ENCODE measurements at regions not wholly inside any gene's neighbourhood (a gene's known extent, or its start where the extent isn't known, plus 50 kb on each side); places are given as distances from the start of the nearest gene placed in this dataset.

DNA sequence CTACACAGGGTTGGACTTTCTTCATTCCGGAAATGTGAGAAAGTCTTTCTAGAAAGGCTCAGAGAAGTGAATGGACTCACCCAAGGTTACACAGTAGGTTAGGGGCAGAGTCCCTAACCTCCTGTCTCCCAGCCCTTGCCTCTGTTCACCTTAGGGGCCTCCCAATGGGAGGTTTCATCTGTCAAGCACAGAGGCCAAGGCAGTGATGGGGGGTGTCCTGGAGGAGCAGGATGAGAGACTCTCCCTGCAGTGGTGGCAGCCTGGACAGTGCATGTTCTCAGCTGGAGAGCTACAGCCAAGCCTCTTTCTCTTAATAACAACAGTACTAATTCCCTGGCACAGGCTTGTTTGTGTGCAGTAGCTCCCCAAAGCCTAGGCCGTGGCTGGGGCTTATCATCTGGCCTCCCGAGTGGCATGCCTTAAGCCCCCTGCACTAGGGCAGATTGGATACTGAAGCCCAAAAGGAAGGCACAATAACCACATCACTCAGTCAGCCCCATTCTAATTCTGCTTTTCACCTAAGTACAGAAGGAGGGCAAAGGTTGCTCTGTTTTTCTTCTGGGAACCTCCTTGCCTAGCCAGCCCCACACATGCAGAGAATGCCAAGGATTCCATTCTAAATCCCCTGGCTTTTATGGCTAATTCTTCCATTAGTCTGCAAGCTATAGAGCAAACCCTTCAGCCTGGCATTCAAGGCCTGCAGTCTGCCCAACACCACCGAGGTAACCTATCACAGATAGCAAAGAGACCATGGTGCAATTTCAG lies 50.2 kb upstream of the XPA start:
- no peak for ATAC-seq
- H3K4me1 ChIP-seq: peaks cover 0 to 5% (median 0%) of the 10 kb centered on the region in 3 donors
- 29 to 48% methylated on average over 3 to 4 of the region's 4 CpGs for WGBS, 2 donors (ENCODE audit: low coverage in 1 of 2)
- no peaks in the 10 kb centered on the region for H3K36me3 ChIP-seq
- peaks cover 0 to 8% (median 0%) of the 10 kb centered on the region in 3 donors for H3K9me3 ChIP-seq
- H3K4me3 ChIP-seq: no peak overlapping the region
- TF ChIP-seq POLR2A (IDR thresholded peaks at IDR 0.05) (no peak), POLR2AphosphoS5 (IDR thresholded peaks at IDR 0.05) (no peak)
- H3K27ac ChIP-seq: peak overlapping the region in 2 of 4 donors; percentile 33 to 75
- H3K27me3 ChIP-seq: no peaks in the 10 kb centered on the region

DNA sequence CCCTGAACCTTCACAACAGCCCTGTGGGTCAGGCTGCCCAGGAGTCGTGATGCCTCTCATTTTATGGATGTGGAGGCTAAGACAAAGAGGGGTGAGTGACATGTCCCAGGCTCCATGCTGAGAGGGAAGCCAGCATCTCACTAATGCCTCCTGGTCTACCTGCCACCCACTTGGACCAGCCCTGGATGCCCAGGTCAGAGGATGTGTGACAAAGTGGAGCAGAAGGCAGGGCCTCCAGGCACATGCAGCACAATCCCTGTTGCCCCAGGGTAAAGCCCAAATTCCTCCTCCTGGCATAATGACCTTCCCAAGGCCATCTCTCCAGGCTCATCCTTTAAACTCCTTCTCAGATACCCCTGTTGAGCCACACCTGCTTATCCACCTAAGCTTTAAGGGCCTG lies 51.4 kb upstream of the XPA start:
- TF ChIP-seq POLR2AphosphoS5 (IDR thresholded peaks at IDR 0.05) (no peak), EP300 (IDR thresholded peaks at IDR 0.05) (no peak), POLR2A (IDR thresholded peaks at IDR 0.05) (no peak)
- TF ChIP-seq, protein P1, sequence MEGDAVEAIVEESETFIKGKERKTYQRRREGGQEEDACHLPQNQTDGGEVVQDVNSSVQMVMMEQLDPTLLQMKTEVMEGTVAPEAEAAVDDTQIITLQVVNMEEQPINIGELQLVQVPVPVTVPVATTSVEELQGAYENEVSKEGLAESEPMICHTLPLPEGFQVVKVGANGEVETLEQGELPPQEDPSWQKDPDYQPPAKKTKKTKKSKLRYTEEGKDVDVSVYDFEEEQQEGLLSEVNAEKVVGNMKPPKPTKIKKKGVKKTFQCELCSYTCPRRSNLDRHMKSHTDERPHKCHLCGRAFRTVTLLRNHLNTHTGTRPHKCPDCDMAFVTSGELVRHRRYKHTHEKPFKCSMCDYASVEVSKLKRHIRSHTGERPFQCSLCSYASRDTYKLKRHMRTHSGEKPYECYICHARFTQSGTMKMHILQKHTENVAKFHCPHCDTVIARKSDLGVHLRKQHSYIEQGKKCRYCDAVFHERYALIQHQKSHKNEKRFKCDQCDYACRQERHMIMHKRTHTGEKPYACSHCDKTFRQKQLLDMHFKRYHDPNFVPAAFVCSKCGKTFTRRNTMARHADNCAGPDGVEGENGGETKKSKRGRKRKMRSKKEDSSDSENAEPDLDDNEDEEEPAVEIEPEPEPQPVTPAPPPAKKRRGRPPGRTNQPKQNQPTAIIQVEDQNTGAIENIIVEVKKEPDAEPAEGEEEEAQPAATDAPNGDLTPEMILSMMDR (IDR thresholded peaks at IDR 0.05): no peak
- H3K27ac ChIP-seq: no peak overlapping the region
- no peaks in the 10 kb centered on the region for H3K9me3 ChIP-seq
- 60% methylated on average over 1 of the region's 1 CpG; no CpG with 5 or more reads in 1 of the 2 donors for WGBS, 2 donors (ENCODE audit: low coverage in 1 of 2)
- no peaks in the 10 kb centered on the region for H3K27me3 ChIP-seq
- ATAC-seq: no peak
- H3K4me1 ChIP-seq: peaks cover 0 to 5% (median 0%) of the 10 kb centered on the region in 3 donors
- no peaks in the 10 kb centered on the region for H3K36me3 ChIP-seq
- no peak overlapping the region for H3K4me3 ChIP-seq

DNA sequence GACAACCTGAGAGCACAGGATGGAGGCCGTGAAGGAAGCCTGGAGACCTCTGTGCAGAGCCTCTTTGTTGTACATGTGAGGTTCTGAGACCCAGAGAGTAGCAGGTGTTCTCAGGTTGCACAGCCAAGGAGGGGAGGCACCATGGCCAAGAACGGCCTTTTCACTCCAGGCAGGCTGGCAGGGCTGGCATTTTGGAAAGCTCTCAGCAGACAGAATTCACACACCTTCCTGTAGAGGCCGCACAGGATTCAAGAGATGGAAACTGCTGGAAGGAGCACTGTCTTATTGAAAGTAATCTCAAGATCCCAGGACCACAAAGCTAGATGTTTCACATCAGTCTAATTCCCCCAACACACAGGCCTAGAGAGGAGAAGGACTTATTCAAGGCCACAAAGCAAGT lies 52.8 kb upstream of the XPA start:
- Histone ChIP-seq H3K27ac (no peak overlapping the region), H3K4me1 (peaks cover 0 to 5% (median 0%) of the 10 kb centered on the region in 3 donors), H3K27me3 (no peaks in the 10 kb centered on the region), H3K9me3 (peaks cover 0 to 3% (median 0%) of the 10 kb centered on the region in 3 donors), H3K36me3 (no peaks in the 10 kb centered on the region), H3K4me3 (no peak overlapping the region)
- 100% methylated on average over 1 of the region's 3 CpGs; no CpG with 5 or more reads in 1 of the 2 donors for WGBS, 2 donors (ENCODE audit: low coverage in 1 of 2)
- TF ChIP-seq POLR2A (IDR thresholded peaks at IDR 0.05) (no peak), EP300 (IDR thresholded peaks at IDR 0.05) (no peak), POLR2AphosphoS5 (IDR thresholded peaks at IDR 0.05) (no peak)
- no peak for ATAC-seq

DNA sequence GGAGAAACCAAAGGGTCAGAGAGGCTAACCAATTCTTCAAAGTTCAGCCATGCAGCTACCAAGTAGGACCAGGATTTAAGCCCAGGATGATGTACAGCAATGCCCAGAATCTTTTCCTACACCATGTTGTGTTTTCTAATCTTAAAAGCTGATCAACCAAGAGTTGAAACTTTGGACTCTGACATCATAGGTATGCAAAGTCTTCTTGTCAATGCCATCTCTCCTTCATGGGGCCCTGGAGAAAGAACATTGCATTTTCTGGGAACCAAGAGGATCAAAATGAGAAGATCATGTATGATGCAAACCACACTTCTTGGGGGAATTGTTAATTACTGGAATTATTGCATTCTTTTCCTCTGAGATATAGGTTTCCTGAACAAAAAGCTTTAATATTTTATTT lies 54.4 kb upstream of the XPA start:
- no peak for TF ChIP-seq EP300 (IDR thresholded peaks at IDR 0.05)
- TF ChIP-seq POLR2AphosphoS5 (IDR thresholded peaks at IDR 0.05): no peak
- TF ChIP-seq POLR2A (IDR thresholded peaks at IDR 0.05): no peak
- TF ChIP-seq, protein P1 (IDR thresholded peaks at IDR 0.05): no peak
- Histone ChIP-seq H3K4me3 (no peak overlapping the region), H3K27me3 (no peaks in the 10 kb centered on the region), H3K27ac (no peak overlapping the region), H3K36me3 (no peaks in the 10 kb centered on the region), H3K9me3 (peaks cover 0 to 3% (median 0%) of the 10 kb centered on the region in 3 donors), H3K4me1 (peaks cover 0 to 5% (median 0%) of the 10 kb centered on the region in 3 donors)
- ATAC-seq: no peak

DNA sequence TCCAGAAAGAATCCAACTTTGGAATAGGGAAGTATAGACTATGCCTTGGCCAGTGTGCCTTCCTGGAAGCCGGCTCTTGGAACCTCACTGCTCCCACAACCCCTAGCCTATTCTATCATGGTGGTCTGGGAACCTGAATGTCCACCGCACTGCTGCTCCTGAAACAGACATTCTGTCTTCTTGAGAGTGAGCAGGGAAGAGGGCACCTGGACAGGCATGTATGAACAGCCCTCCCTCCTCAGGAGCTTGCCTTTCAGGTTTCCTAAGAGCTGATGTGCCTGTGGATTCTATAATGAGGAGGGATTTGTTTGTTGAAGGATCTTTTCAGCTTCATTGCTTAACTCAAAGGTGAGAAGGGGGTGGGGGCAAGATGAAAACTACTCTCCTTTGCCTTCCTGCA lies 55.1 kb upstream of the XPA start:
- Histone ChIP-seq H3K27ac (no peak overlapping the region), H3K9me3 (peaks cover 0 to 3% (median 0%) of the 10 kb centered on the region in 3 donors), H3K4me1 (peaks cover 0 to 3% (median 0%) of the 10 kb centered on the region in 3 donors), H3K36me3 (no peaks in the 10 kb centered on the region), H3K27me3 (no peaks in the 10 kb centered on the region), H3K4me3 (no peak overlapping the region)
- 80% methylated on average over 2 of the region's 2 CpGs; no CpG with 5 or more reads in 1 of the 2 donors for WGBS, 2 donors (ENCODE audit: low coverage in 1 of 2)
- ATAC-seq: no peak
- TF ChIP-seq EP300 (IDR thresholded peaks at IDR 0.05) (no peak), POLR2A (IDR thresholded peaks at IDR 0.05) (no peak), POLR2AphosphoS5 (IDR thresholded peaks at IDR 0.05) (no peak)
- TF ChIP-seq, protein P1 (IDR thresholded peaks at IDR 0.05): no peak

DNA sequence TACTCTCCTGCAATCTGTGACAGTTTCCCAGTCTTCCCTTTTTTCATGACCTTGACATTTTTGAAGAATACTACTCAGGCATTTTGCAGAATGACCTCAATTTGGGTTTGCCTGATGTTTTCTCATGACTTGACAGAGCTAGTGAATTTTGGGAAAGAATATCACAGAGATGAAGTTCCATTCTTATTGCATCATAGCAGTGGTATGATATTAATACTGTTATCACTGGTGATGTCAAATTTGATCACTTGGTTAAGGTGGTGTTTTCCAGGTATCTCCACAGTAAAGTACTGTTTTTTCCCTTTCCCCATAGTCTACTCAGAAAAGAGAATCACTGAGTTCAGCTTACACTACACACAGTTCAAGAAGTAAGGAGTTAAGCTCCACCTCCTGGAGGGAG lies 56.2 kb upstream of the XPA start:
- no peak overlapping the region for H3K4me3 ChIP-seq
- H3K9me3 ChIP-seq: peaks cover 0 to 3% (median 0%) of the 10 kb centered on the region in 3 donors
- H3K4me1 ChIP-seq: no peaks in the 10 kb centered on the region
- H3K36me3 ChIP-seq: no peaks in the 10 kb centered on the region
- ATAC-seq: no peak
- no peak overlapping the region for H3K27ac ChIP-seq
- TF ChIP-seq POLR2A (IDR thresholded peaks at IDR 0.05): no peak
- TF ChIP-seq POLR2AphosphoS5 (IDR thresholded peaks at IDR 0.05): no peak
- TF ChIP-seq EP300 (IDR thresholded peaks at IDR 0.05): no peak
- TF ChIP-seq, protein P1 (IDR thresholded peaks at IDR 0.05): no peak
- H3K27me3 ChIP-seq: no peaks in the 10 kb centered on the region

All from gastroesophageal sphincter (tissue), 4 donors.